ENCODE measurements at regions not wholly inside any gene's neighbourhood (a gene's known extent, or its start where the extent isn't known, plus 50 kb on each side); places are given as distances from the start of the nearest gene placed in this dataset.
A peak's percentile ranks its signal among the peaks of the same experiment; 100 is the strongest.

- DNase-seq (ENCODE audit: low read depth), result no peak
- H3K4me3 ChIP-seq (ENCODE audit: low read depth, low read length), result no peak overlapping the region
- TF ChIP-seq, protein P1, sequence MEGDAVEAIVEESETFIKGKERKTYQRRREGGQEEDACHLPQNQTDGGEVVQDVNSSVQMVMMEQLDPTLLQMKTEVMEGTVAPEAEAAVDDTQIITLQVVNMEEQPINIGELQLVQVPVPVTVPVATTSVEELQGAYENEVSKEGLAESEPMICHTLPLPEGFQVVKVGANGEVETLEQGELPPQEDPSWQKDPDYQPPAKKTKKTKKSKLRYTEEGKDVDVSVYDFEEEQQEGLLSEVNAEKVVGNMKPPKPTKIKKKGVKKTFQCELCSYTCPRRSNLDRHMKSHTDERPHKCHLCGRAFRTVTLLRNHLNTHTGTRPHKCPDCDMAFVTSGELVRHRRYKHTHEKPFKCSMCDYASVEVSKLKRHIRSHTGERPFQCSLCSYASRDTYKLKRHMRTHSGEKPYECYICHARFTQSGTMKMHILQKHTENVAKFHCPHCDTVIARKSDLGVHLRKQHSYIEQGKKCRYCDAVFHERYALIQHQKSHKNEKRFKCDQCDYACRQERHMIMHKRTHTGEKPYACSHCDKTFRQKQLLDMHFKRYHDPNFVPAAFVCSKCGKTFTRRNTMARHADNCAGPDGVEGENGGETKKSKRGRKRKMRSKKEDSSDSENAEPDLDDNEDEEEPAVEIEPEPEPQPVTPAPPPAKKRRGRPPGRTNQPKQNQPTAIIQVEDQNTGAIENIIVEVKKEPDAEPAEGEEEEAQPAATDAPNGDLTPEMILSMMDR (conservative IDR thresholded peaks at IDR 0.05; ENCODE audit: low read depth, low read length), result peak; percentile 56
These were observed 86.2 kb downstream of the VEGFA start for GRCh38 chr6:43856005-43856765.

- H3K4me3 ChIP-seq (ENCODE audit: low read depth, low read length), result no peak overlapping the region
- no peak for DNase-seq (ENCODE audit: low read depth)
- TF ChIP-seq, protein P1 (conservative IDR thresholded peaks at IDR 0.05; ENCODE audit: low read depth, low read length), result no peak
These were observed 85.2 kb downstream of the VEGFA start for GRCh38 chr6:43855247-43855646.

- H3K4me3 ChIP-seq (ENCODE audit: low read depth, low read length), result no peak overlapping the region
- TF ChIP-seq, protein P1 (conservative IDR thresholded peaks at IDR 0.05; ENCODE audit: low read depth, low read length), result no peak
- no peak for DNase-seq (ENCODE audit: low read depth)
These were observed 83.1 kb downstream of the VEGFA start for GRCh38 chr6:43853066-43853650.

- H3K4me3 ChIP-seq (ENCODE audit: low read depth, low read length), result no peak overlapping the region
- TF ChIP-seq, protein P1 (conservative IDR thresholded peaks at IDR 0.05; ENCODE audit: low read depth, low read length), result no peak
- DNase-seq (ENCODE audit: low read depth), result no peak
These were observed 82.4 kb downstream of the VEGFA start for GRCh38 chr6:43852350-43852864.

DNA sequence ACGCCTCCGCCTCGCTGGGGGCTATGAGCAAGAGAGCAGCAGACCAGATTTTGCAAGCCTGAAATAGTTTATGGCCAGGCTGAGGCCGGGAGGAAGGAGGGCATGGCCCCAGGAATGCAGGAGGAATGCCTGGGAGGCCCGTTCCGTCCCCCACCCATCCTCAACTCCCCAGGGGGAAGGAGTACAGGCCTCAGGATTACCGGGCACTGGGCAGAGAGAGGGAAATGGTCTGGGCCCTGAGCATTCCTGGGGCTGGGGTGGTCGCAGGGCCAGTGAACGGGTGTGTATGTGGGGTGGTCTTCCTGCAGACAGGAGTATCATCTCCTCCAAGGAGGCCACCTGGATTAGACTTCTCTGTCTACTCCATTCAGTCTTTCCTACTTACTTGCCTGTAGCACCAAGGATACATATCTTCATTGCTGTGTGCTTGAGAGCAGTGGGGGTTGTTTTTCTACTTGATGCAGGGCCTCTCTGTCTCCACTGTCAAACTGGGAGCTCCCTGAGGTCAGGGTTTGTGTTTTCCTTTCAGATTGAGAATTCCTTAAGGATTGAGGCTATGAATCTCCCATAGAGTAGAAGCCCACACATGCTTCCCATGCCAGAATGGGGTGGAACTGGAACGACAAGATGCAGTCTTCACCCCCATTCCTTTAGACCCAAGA, 81.3 kb downstream of the VEGFA start:
- no peak for DNase-seq (ENCODE audit: low read depth)
- TF ChIP-seq, protein P1 (conservative IDR thresholded peaks at IDR 0.05; ENCODE audit: low read depth, low read length), result no peak
- H3K4me3 ChIP-seq (ENCODE audit: low read depth, low read length), result no peak overlapping the region

DNA sequence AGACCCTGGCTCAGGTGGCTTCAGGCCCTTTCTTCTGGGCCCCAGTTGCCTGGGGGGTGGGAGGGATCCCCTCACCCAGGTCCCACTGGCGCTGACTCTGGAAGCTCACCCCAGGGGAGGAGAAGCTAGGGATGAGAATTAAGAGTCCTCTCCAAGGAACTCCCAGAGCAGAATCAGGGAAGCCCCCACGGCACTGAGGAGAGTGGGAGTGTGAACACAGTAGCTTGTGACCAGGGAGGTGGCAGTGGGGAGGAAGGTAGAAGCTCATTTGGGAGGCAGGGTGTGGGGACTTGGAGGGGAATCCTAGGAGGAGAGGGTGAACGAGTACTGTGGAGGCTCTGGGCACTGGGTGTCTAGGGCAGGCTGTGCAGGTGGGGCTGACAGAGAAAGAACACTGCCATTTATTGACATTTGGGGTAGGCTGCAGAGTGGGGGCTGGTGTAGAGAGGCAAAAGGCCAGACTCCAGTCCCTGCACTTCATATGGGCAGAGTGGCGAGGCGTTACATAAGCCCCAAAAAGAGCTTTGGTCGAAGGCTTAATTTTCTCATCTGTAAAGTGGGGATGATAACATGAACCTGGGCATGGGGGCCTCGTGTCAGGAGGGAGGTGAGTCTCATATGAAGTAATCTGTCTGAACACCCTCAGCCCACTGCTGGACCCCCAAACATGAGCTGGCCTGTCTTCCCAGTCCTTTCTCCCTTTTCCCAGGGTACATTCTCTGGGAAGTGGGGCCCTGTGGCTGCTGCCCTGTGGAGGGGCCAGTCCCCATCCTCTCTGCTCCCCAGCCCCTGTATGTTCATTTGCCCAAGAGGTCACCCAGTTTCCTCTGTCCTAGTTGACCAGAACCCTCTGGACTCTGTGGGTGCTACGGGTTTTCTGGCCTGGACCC, 80.5 kb downstream of the VEGFA start:
- H3K4me3 ChIP-seq (ENCODE audit: low read depth, low read length), result no peak overlapping the region
- no peak for DNase-seq (ENCODE audit: low read depth)
- TF ChIP-seq, protein P1 (conservative IDR thresholded peaks at IDR 0.05; ENCODE audit: low read depth, low read length), result no peak
